GM12864 (cell line): ENCODE measurements at regions not wholly inside any gene's neighbourhood (a gene's known extent, or its start where the extent isn't known, plus 50 kb on each side); places are given as distances from the start of the nearest gene placed in this dataset.

Experiments
- DNase-seq: peaks from one replicate; pipeline ENCODE4 v3.0.0-alpha.2; 2011; ENCODE audit warnings: low read depth
- H3K4me3 ChIP-seq: 2 replicates; pipeline ENCODE4 v1.5.1; 2011; ENCODE audit warnings: mild to moderate bottlenecking, low read depth, low read length, control low read depth
- TF ChIP-seq, protein P1 (sequence below): IDR thresholded peaks from 2 replicates; pipeline ENCODE4 v1.5.1; 2011; ENCODE audit warnings: low read depth, mild to moderate bottlenecking, moderate library complexity, low read length, control low read depth, inconsistent platforms; ENCODE audit errors: missing control alignments

GRCh38 chr2:8088810-8089209 is 593.0 kb upstream of the ID2 start:
- no peak for DNase-seq
- H3K4me3 ChIP-seq, result no peak overlapping the region
- TF ChIP-seq, protein P1, sequence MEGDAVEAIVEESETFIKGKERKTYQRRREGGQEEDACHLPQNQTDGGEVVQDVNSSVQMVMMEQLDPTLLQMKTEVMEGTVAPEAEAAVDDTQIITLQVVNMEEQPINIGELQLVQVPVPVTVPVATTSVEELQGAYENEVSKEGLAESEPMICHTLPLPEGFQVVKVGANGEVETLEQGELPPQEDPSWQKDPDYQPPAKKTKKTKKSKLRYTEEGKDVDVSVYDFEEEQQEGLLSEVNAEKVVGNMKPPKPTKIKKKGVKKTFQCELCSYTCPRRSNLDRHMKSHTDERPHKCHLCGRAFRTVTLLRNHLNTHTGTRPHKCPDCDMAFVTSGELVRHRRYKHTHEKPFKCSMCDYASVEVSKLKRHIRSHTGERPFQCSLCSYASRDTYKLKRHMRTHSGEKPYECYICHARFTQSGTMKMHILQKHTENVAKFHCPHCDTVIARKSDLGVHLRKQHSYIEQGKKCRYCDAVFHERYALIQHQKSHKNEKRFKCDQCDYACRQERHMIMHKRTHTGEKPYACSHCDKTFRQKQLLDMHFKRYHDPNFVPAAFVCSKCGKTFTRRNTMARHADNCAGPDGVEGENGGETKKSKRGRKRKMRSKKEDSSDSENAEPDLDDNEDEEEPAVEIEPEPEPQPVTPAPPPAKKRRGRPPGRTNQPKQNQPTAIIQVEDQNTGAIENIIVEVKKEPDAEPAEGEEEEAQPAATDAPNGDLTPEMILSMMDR, result no peak

GRCh38 chr2:8089596-8089995 is 592.3 kb upstream of the ID2 start:
- H3K4me3 ChIP-seq, result no peak overlapping the region
- no peak for DNase-seq
- TF ChIP-seq, protein P1, result no peak

DNA sequence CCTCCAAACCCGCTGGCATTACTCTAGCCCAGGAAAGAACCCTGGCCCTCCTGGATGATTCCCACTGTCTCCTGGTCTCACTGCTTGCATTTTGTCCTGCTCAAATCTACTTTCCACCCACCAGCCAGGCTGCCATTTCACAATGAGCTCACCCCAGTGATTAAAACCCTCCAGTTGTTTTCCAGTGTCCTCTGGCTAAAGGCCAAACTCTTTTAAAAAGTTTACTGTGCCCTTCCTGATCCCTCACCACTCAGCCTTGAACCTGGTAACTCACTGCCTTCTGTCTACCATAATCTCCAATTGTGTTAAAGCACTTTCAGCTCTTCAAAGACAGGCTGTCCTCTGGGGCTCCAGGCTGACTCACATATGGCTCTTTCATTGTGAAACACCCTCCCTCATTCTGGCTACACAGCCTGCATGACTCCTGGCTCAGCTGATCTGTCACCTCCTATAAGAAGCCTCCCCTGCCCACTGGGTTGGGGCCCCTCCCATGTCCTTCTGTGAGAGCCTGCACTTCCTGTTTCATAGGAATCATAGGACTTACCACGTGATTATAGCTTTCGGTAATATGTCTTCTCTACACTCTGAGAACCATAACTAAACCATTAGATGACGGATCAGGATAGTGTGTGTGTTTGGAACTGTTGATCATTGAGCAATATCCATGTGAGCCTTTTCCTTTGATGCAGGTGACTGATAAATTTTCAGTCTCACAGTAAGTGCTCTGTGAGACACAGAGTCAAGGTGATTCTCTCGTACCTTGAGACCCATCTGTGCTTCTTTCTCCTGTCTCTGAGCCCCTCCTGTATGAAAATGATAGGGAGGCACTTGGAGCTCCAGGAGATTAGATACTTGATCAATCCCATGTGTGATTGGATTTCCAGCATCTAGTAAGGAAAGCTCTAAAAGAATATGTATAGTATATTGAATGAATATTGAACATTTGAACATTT is 590.8 kb upstream of the ID2 start:
- H3K4me3 ChIP-seq, result no peak overlapping the region
- DNase-seq, result peak; percentile 18
- TF ChIP-seq, protein P1, result no peak

GRCh38 chr2:8094526-8094925 is 587.3 kb upstream of the ID2 start:
- TF ChIP-seq, protein P1, result no peak
- no peak overlapping the region for H3K4me3 ChIP-seq
- DNase-seq, result no peak

GRCh38 chr2:8095978-8096377 is 585.9 kb upstream of the ID2 start:
- DNase-seq, result no peak
- H3K4me3 ChIP-seq, result no peak overlapping the region
- TF ChIP-seq, protein P1, result no peak

- no peak for DNase-seq
- TF ChIP-seq, protein P1, result no peak
- no peak overlapping the region for H3K4me3 ChIP-seq
Measured at GRCh38 chr2:8096484-8096883, 585.4 kb upstream of the ID2 start.
